Loucy (cell line): ENCODE measurements at regions not wholly inside any gene's neighbourhood (a gene's known extent, or its start where the extent isn't known, plus 50 kb on each side); places are given as distances from the start of the nearest gene placed in this dataset.

Experiments used
- H2AFZ ChIP-seq: fragments of 200-600 bp; sonication (generic); 2 replicates; pipeline ENCODE4 v1.6.0; 2016; ENCODE audit warnings: antibody characterized with exemption, mild to moderate bottlenecking, low read length, moderate library complexity
- H3F3A ChIP-seq: fragments of 200-600 bp; 2 replicates; pipeline ENCODE4 v1.6.0; 2016; ENCODE audit warnings: antibody characterized with exemption, low read depth, mild to moderate bottlenecking
- H3K27me3 ChIP-seq: fragments of 200-600 bp; sonication (generic); 2 replicates; pipeline ENCODE4 v1.6.1; 2014; ENCODE audit warnings: low read length, mild to moderate bottlenecking; ENCODE audit not compliant: insufficient read depth, poor library complexity, severe bottlenecking
- H3K36me3 ChIP-seq: fragments of 200-600 bp; sonication (generic); 2 replicates; pipeline ENCODE4 v1.6.1; 2016; ENCODE audit warnings: low read length; ENCODE audit not compliant: insufficient read depth
- H3K4me1 ChIP-seq: fragments of 200-600 bp; sonication (generic); 2 replicates; pipeline ENCODE4 v1.5.1; 2014; ENCODE audit warnings: low read length, mild to moderate bottlenecking; ENCODE audit not compliant: insufficient read depth, poor library complexity, severe bottlenecking
- H3K4me2 ChIP-seq: fragments of 200-600 bp; sonication (generic); 2 replicates; pipeline ENCODE4 v1.6.0; 2014; ENCODE audit warnings: antibody characterized with exemption, low read length, low read depth, mild to moderate bottlenecking; ENCODE audit not compliant: poor library complexity, severe bottlenecking
- H3K4me3 ChIP-seq: fragments of 200-600 bp; sonication (generic); 2 replicates; pipeline ENCODE4 v1.5.1; 2014; ENCODE audit warnings: low read length, mild to moderate bottlenecking, mixed read lengths; ENCODE audit not compliant: poor library complexity, severe bottlenecking
- H3K79me2 ChIP-seq: fragments of 200-600 bp; sonication (generic); 2 replicates; pipeline ENCODE4 v1.6.1; 2014; ENCODE audit warnings: low read length; ENCODE audit not compliant: insufficient read depth
- H3K9ac ChIP-seq: fragments of 200-600 bp; sonication (generic); 2 replicates; pipeline ENCODE4 v1.6.0; 2014; ENCODE audit warnings: mild to moderate bottlenecking, low read depth, low read length, moderate library complexity; ENCODE audit not compliant: poor library complexity, severe bottlenecking
- H3K9me2 ChIP-seq: fragments of 200-600 bp; sonication (generic); replicated peaks from 2 replicates; pipeline ENCODE4 v1.6.1; 2016; ENCODE audit warnings: low read depth, low read length, mixed read lengths
- H3K9me3 ChIP-seq: fragments of 200-600 bp; sonication (generic); 2 replicates; pipeline ENCODE4 v1.6.1; 2014; ENCODE audit warnings: mild to moderate bottlenecking, antibody characterized with exemption, low read length, low read depth; ENCODE audit not compliant: insufficient read depth
- H4K20me1 ChIP-seq: fragments of 200-600 bp; sonication (generic); 2 replicates; pipeline ENCODE4 v1.6.0; 2014; ENCODE audit warnings: antibody characterized with exemption, low read length, mild to moderate bottlenecking; ENCODE audit not compliant: insufficient read depth, poor library complexity, severe bottlenecking
- CTCF ChIP-seq: fragments of 200-600 bp; sonication (generic); conservative IDR thresholded peaks from 2 replicates; pipeline ENCODE4 v1.5.1; 2014; ENCODE audit warnings: mild to moderate bottlenecking, antibody characterized with exemption, low read length
- EZH2phosphoT487 ChIP-seq: fragments of 200-600 bp; IDR thresholded peaks from 2 replicates; pipeline ENCODE4 v1.6.1; 2018; ENCODE audit warnings: antibody characterized with exemption, mild to moderate bottlenecking, moderate library complexity, borderline replicate concordance

- Histone ChIP-seq H4K20me1 (no peaks in the 10 kb centered on the region), H3K36me3 (no peaks in the 10 kb centered on the region), H3K9me2 (no peaks in the 10 kb centered on the region), H3K4me1 (peaks cover 10% of the 10 kb centered on the region), H2AFZ (no peak overlapping the region), H3K9ac (no peak overlapping the region), H3K9me3 (0 out of 2 replicates have a peak, but pooled peaks cover 6% of the 10 kb centered on the region), H3K4me2 (no peak overlapping the region), H3K4me3 (no peak overlapping the region), H3K79me2 (no peaks in the 10 kb centered on the region), H3K27me3 (no peaks in the 10 kb centered on the region), H3F3A (no peaks in the 10 kb centered on the region)
- TF ChIP-seq EZH2phosphoT487 (no peak), CTCF (no peak)
These were observed 221.6 kb downstream of the LPIN1 start for GRCh38 chr2:11967946-11968465.

GRCh38 chr2:11968521-11968920 is 222.1 kb downstream of the LPIN1 start:
- Histone ChIP-seq H3K9me3 (0 out of 2 replicates have a peak, but pooled peaks cover 6% of the 10 kb centered on the region), H3K4me3 (no peak overlapping the region), H3K4me2 (no peak overlapping the region), H3F3A (no peaks in the 10 kb centered on the region), H4K20me1 (no peaks in the 10 kb centered on the region), H3K9me2 (no peaks in the 10 kb centered on the region), H3K79me2 (no peaks in the 10 kb centered on the region), H3K9ac (no peak overlapping the region), H3K27me3 (no peaks in the 10 kb centered on the region), H3K4me1 (peaks cover 10% of the 10 kb centered on the region), H2AFZ (no peak overlapping the region), H3K36me3 (no peaks in the 10 kb centered on the region)
- TF ChIP-seq EZH2phosphoT487, result no peak
- TF ChIP-seq CTCF, result no peak

GRCh38 chr2:11969774-11970173 is 223.3 kb downstream of the LPIN1 start:
- H3K9me3 ChIP-seq, result peaks cover 10% of the 10 kb centered on the region
- H3F3A ChIP-seq, result no peaks in the 10 kb centered on the region
- no peaks in the 10 kb centered on the region for H3K79me2 ChIP-seq
- no peak overlapping the region for H3K9ac ChIP-seq
- peaks cover 10% of the 10 kb centered on the region for H3K4me1 ChIP-seq
- H4K20me1 ChIP-seq, result no peaks in the 10 kb centered on the region
- H2AFZ ChIP-seq, result no peak overlapping the region
- no peak overlapping the region for H3K4me3 ChIP-seq
- H3K4me2 ChIP-seq, result no peak overlapping the region
- no peaks in the 10 kb centered on the region for H3K9me2 ChIP-seq
- H3K27me3 ChIP-seq, result no peaks in the 10 kb centered on the region
- H3K36me3 ChIP-seq, result no peaks in the 10 kb centered on the region
- TF ChIP-seq EZH2phosphoT487 (no peak), CTCF (no peak)
